Neural cell (in vitro differentiated cells): ENCODE measurements at regions not wholly inside any gene's neighbourhood (a gene's known extent, or its start where the extent isn't known, plus 50 kb on each side); places are given as distances from the start of the nearest gene placed in this dataset.

Source experiments
- H2AFZ ChIP-seq: fragments of 200-600, 300-800 bp; sonication (generic), shearing (Covaris generic); 2 replicates; pipeline ENCODE4 v1.6.0; 2014; ENCODE audit warnings: low read depth, mild to moderate bottlenecking, antibody characterized with exemption, low read length, moderate library complexity
- H3F3A ChIP-seq: fragments of 200-600 bp; shearing (Covaris generic); 2 replicates; pipeline ENCODE4 v1.6.1; 2016; ENCODE audit warnings: mild to moderate bottlenecking, moderate library complexity, mixed read lengths, antibody characterized with exemption, low read length; ENCODE audit not compliant: insufficient read depth, poor library complexity, severe bottlenecking
- H3K27ac ChIP-seq: fragments of 200-600, 300-800 bp; sonication (generic), shearing (Covaris generic); 2 replicates; pipeline ENCODE4 v1.5.1; 2014; ENCODE audit warnings: mild to moderate bottlenecking, low read length, moderate library complexity
- H3K27me3 ChIP-seq: fragments of 300-800, 200-600 bp; sonication (generic), shearing (Covaris generic); 2 replicates; pipeline ENCODE4 v1.6.0; 2014; ENCODE audit warnings: mild to moderate bottlenecking, low read depth, low read length, moderate library complexity; ENCODE audit not compliant: insufficient read depth
- H3K36me3 ChIP-seq: fragments of 300-800, 200-600 bp; sonication (generic), shearing (Covaris generic); 2 replicates; pipeline ENCODE4 v1.5.1; 2014; ENCODE audit warnings: mild to moderate bottlenecking, antibody characterized with exemption, low read length, moderate library complexity; ENCODE audit not compliant: insufficient read depth
- H3K4me2 ChIP-seq: fragments of 300-800, 200-600 bp; sonication (generic), shearing (Covaris generic); 2 replicates; pipeline ENCODE4 v1.6.0; 2014; ENCODE audit warnings: mild to moderate bottlenecking, low read length
- H3K4me3 ChIP-seq: fragments of 300-800, 200-600 bp; sonication (generic), shearing (Covaris generic); 2 replicates; pipeline ENCODE4 v1.5.1; 2014; ENCODE audit warnings: mild to moderate bottlenecking, low read length, moderate library complexity
- H3K79me2 ChIP-seq: fragments of 200-600 bp; shearing (Covaris generic); replicated peaks from 2 replicates; pipeline ENCODE4 v1.6.0; 2014; ENCODE audit warnings: mild to moderate bottlenecking, low read length, moderate library complexity; ENCODE audit not compliant: insufficient read depth
- H3K9ac ChIP-seq: fragments of 300-800, 200-600 bp; sonication (generic), shearing (Covaris generic); 2 replicates; pipeline ENCODE4 v1.6.1; 2016; ENCODE audit warnings: mild to moderate bottlenecking, low read length, mixed read lengths
- H3K9me2 ChIP-seq: fragments of 200-600 bp; shearing (Covaris generic); 2 replicates; pipeline ENCODE4 v1.6.1; 2016; ENCODE audit warnings: mild to moderate bottlenecking, low read length, mixed read lengths; ENCODE audit not compliant: insufficient read depth
- H3K9me3 ChIP-seq: fragments of 200-600, 300-800 bp; sonication (generic), shearing (Covaris generic); 2 replicates; pipeline ENCODE4 v1.6.1; 2016; ENCODE audit warnings: mild to moderate bottlenecking, mixed run types, low read length, moderate library complexity, mixed read lengths
- H4K20me1 ChIP-seq: fragments of 200-600 bp; shearing (Covaris generic); 2 replicates; pipeline ENCODE4 v1.6.1; 2016; ENCODE audit warnings: mild to moderate bottlenecking, mixed run types; ENCODE audit not compliant: insufficient read depth
- CTCF ChIP-seq: fragments of 450-650 bp; IDR thresholded peaks from 2 replicates; pipeline ENCODE4 v1.5.1; 2014; ENCODE audit warnings: antibody characterized with exemption, mild to moderate bottlenecking, moderate library complexity; ENCODE audit not compliant: poor library complexity, severe bottlenecking
- EP300 ChIP-seq: fragments of 450-650 bp; conservative IDR thresholded peaks from 2 replicates; pipeline ENCODE4 v1.6.1; 2014; ENCODE audit warnings: antibody characterized with exemption, mild to moderate bottlenecking, moderate library complexity; ENCODE audit not compliant: poor library complexity, severe bottlenecking
- EZH2 ChIP-seq: fragments of 200-600, 300-800 bp; shearing (Covaris generic), sonication (generic); IDR thresholded peaks from 2 replicates; pipeline ENCODE4 v1.6.1; 2014; ENCODE audit warnings: antibody characterized with exemption, low read length, borderline replicate concordance, mild to moderate bottlenecking; ENCODE audit not compliant: insufficient read depth, poor library complexity, severe bottlenecking
- MXI1 ChIP-seq: fragments of 450-650 bp; conservative IDR thresholded peaks from 2 replicates; pipeline ENCODE4 v1.6.1; 2014; ENCODE audit warnings: antibody characterized with exemption, mild to moderate bottlenecking; ENCODE audit not compliant: poor library complexity, severe bottlenecking
- POLR2AphosphoS5 ChIP-seq: IDR thresholded peaks from 2 replicates; pipeline ENCODE4 v1.6.1; 2012
- RAD21 ChIP-seq: fragments of 450-650 bp; conservative IDR thresholded peaks from 2 replicates; pipeline ENCODE4 v1.6.1; 2014; ENCODE audit warnings: antibody characterized with exemption, mild to moderate bottlenecking, moderate library complexity
- REST ChIP-seq: IDR thresholded peaks from 2 replicates; pipeline ENCODE4 v1.6.1; 2012; ENCODE audit warnings: borderline replicate concordance
- SMC3 ChIP-seq: fragments of 450-650 bp; conservative IDR thresholded peaks from 2 replicates; pipeline ENCODE4 v1.6.1; 2014; ENCODE audit warnings: antibody characterized with exemption, mild to moderate bottlenecking, moderate library complexity; ENCODE audit not compliant: poor library complexity
- TAF1 ChIP-seq: IDR thresholded peaks from 2 replicates; pipeline ENCODE4 v1.6.1; 2012; ENCODE audit warnings: low read depth

- no peak overlapping the region for H3K27ac ChIP-seq
- H4K20me1 ChIP-seq: no peaks in the 10 kb centered on the region
- H2AFZ ChIP-seq: no peak overlapping the region
- H3K36me3 ChIP-seq: no peaks in the 10 kb centered on the region
- no peaks in the 10 kb centered on the region for H3F3A ChIP-seq
- H3K79me2 ChIP-seq: no peaks in the 10 kb centered on the region
- no peak overlapping the region for H3K4me2 ChIP-seq
- H3K4me3 ChIP-seq: no peak overlapping the region
- TF ChIP-seq RAD21 (no peak), EZH2 (no peak), SMC3 (no peak), CTCF (no peak), TAF1 (no peak), REST (no peak), POLR2AphosphoS5 (no peak), EP300 (no peak), MXI1 (no peak)
- no peaks in the 10 kb centered on the region for H3K27me3 ChIP-seq
- no peak overlapping the region for H3K9ac ChIP-seq
- H3K9me2 ChIP-seq: no peaks in the 10 kb centered on the region
- no peaks in the 10 kb centered on the region for H3K9me3 ChIP-seq
Measured at GRCh38 chr9:14031810-14032209, 282.1 kb downstream of the NFIB start.

GRCh38 chr9:14031060-14031414, 282.9 kb downstream of the NFIB start:
- no peak overlapping the region for H3K4me2 ChIP-seq
- no peaks in the 10 kb centered on the region for H3K36me3 ChIP-seq
- H3K9me3 ChIP-seq: no peaks in the 10 kb centered on the region
- H3K79me2 ChIP-seq: no peaks in the 10 kb centered on the region
- no peak overlapping the region for H3K4me3 ChIP-seq
- H2AFZ ChIP-seq: no peak overlapping the region
- TF ChIP-seq CTCF (no peak), REST (no peak), POLR2AphosphoS5 (no peak), TAF1 (no peak), MXI1 (no peak), EP300 (no peak), EZH2 (no peak)
- H3K27me3 ChIP-seq: no peaks in the 10 kb centered on the region
- H4K20me1 ChIP-seq: no peaks in the 10 kb centered on the region
- H3K9ac ChIP-seq: no peak overlapping the region
- H3F3A ChIP-seq: no peaks in the 10 kb centered on the region
- H3K9me2 ChIP-seq: no peaks in the 10 kb centered on the region
- H3K27ac ChIP-seq: no peak overlapping the region
